ENCODE measurements at regions not wholly inside any gene's neighbourhood (a gene's known extent, or its start where the extent isn't known, plus 50 kb on each side); places are given as distances from the start of the nearest gene placed in this dataset.

GRCh38 chr12:98172801-98173200 lies 342.6 kb upstream of the TMPO start:
- H4K5ac ChIP-seq (ENCODE audit: low read length) = no peak overlapping the region
- no peak overlapping the region for H3K4ac ChIP-seq (ENCODE audit: low read depth, low read length)
- no peaks in the 10 kb centered on the region for H3K79me1 ChIP-seq (ENCODE audit: low read length)
- H3K27ac ChIP-seq (ENCODE audit: low read depth, low read length) = no peak overlapping the region
- no peak for DNase-seq
- H3K23ac ChIP-seq (ENCODE audit: low read length) = no peak overlapping the region
- H3K79me2 ChIP-seq (ENCODE audit: control insufficient read depth, insufficient read depth, low read length) = no peaks in the 10 kb centered on the region
- no peak overlapping the region for H3K4me2 ChIP-seq (ENCODE audit: low read length)
- H3K27me3 ChIP-seq (ENCODE audit: insufficient read depth, low read length, poor library complexity) = no peaks in the 10 kb centered on the region
- H3K9ac ChIP-seq (ENCODE audit: low read length) = no peak overlapping the region
- H3K18ac ChIP-seq (ENCODE audit: low read length) = no peak overlapping the region
- no peak overlapping the region for H2AK5ac ChIP-seq (ENCODE audit: low read length)
- no peak overlapping the region for H3K56ac ChIP-seq (ENCODE audit: low read length)
- no peak overlapping the region for H3K4me3 ChIP-seq (ENCODE audit: low read length)
- H2BK120ac ChIP-seq (ENCODE audit: low read depth, low read length) = no peak overlapping the region
- WGBS (ENCODE audit: extremely low coverage, insufficient coverage, low lambda C conversion rate) = no CpG with 5 or more reads among the region's 3 CpGs
- no peaks in the 10 kb centered on the region for H3K36me3 ChIP-seq (ENCODE audit: control insufficient read depth, insufficient read depth, low read length)
- H4K8ac ChIP-seq (ENCODE audit: low read depth, low read length) = no peak overlapping the region
- no peak overlapping the region for H2BK5ac ChIP-seq (ENCODE audit: low read length)
- no peak overlapping the region for H2BK15ac ChIP-seq (replicated peaks; ENCODE audit: low read depth)
- H3K4me1 ChIP-seq (ENCODE audit: control insufficient read depth, low read depth, low read length) = no peaks in the 10 kb centered on the region

DNA sequence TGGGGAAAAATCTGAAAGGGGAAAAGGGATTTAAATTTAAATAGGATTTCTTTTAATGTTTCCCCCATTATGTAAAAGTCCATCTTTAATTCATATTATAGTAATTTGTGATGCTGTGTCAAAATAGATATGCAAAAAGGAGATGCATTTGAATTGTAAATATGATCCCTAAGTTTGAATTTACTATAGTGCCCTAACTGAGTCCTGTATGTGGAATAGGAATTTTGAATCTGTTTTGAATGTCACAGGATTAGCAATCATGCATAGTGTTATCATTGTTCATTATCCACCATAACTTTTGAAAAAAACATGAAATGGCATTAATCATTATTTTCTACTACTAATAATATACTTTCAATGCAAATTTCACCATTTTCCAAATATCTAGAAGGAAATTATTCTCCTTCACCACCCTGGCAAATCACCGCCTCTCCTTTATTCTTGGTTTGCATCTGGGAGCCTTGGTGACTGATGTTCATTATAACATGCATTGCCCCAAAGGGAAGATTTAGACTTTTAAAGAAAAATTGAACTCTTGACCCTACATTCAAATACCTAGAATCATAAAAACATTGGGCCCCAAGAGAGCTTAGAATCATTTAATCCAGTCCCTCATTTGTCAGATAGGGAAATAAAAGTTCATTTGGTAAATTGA lies 341.5 kb upstream of the TMPO start:
- H3K4me1 ChIP-seq (ENCODE audit: control insufficient read depth, low read depth, low read length) = no peaks in the 10 kb centered on the region
- H3K4ac ChIP-seq (ENCODE audit: low read depth, low read length) = no peak overlapping the region
- H2AK5ac ChIP-seq (ENCODE audit: low read length) = no peak overlapping the region

DNA sequence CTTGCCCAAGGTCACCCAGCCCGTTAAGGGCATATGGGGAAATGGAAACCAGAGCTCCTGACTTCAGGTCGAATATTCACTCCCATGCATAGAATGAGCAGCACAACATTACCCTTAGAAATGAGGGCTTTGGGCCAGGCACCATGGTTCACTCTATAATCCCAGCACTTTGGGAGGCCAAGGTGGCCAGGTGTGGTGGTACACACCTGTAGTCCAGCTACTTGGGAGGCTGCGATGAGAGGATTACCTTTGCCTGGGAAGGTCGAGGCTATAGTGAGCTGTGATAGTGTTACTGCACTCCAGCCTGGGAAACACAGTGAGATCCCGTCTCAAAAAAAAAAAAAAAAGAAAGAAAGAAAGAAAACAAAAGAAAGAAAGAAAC lies 341.0 kb upstream of the TMPO start:
- no peak overlapping the region for H3K23ac ChIP-seq (ENCODE audit: low read length)
- no CpG with 5 or more reads among the region's 5 CpGs for WGBS (ENCODE audit: extremely low coverage, insufficient coverage, low lambda C conversion rate)
- H3K79me1 ChIP-seq (ENCODE audit: low read length) = no peaks in the 10 kb centered on the region
- H3K27ac ChIP-seq (ENCODE audit: low read depth, low read length) = no peak overlapping the region
- no peak overlapping the region for H3K9ac ChIP-seq (ENCODE audit: low read length)
- H3K27me3 ChIP-seq (ENCODE audit: insufficient read depth, low read length, poor library complexity) = no peaks in the 10 kb centered on the region
- H2BK5ac ChIP-seq (ENCODE audit: low read length) = no peak overlapping the region
- H3K36me3 ChIP-seq (ENCODE audit: control insufficient read depth, insufficient read depth, low read length) = no peaks in the 10 kb centered on the region
- H3K4me3 ChIP-seq (ENCODE audit: low read length) = no peak overlapping the region
- no peaks in the 10 kb centered on the region for H3K79me2 ChIP-seq (ENCODE audit: control insufficient read depth, insufficient read depth, low read length)
- no peak overlapping the region for H3K18ac ChIP-seq (ENCODE audit: low read length)
- no peak overlapping the region for H2AK5ac ChIP-seq (ENCODE audit: low read length)
- no peak overlapping the region for H4K8ac ChIP-seq (ENCODE audit: low read depth, low read length)
- no peak overlapping the region for H3K56ac ChIP-seq (ENCODE audit: low read length)
- H3K4ac ChIP-seq (ENCODE audit: low read depth, low read length) = no peak overlapping the region
- no peak overlapping the region for H2BK120ac ChIP-seq (ENCODE audit: low read depth, low read length)
- DNase-seq = no peak
- no peak overlapping the region for H4K5ac ChIP-seq (ENCODE audit: low read length)
- H2BK15ac ChIP-seq (replicated peaks; ENCODE audit: low read depth) = no peak overlapping the region
- H3K4me1 ChIP-seq (ENCODE audit: control insufficient read depth, low read depth, low read length) = no peaks in the 10 kb centered on the region
- no peak overlapping the region for H3K4me2 ChIP-seq (ENCODE audit: low read length)

More for the DNA sequence above, 341.5 kb upstream of the TMPO start:
- H3K27ac ChIP-seq (ENCODE audit: low read depth, low read length) = no peak overlapping the region
- H3K18ac ChIP-seq (ENCODE audit: low read length) = no peak overlapping the region
- H3K9ac ChIP-seq (ENCODE audit: low read length) = no peak overlapping the region
- H2BK5ac ChIP-seq (ENCODE audit: low read length) = no peak overlapping the region
- no peak overlapping the region for H2BK15ac ChIP-seq (replicated peaks; ENCODE audit: low read depth)
- no CpG with 5 or more reads among the region's 1 CpG for WGBS (ENCODE audit: extremely low coverage, insufficient coverage, low lambda C conversion rate)
- no peaks in the 10 kb centered on the region for H3K27me3 ChIP-seq (ENCODE audit: insufficient read depth, low read length, poor library complexity)
- no peak overlapping the region for H4K5ac ChIP-seq (ENCODE audit: low read length)
- H3K4me2 ChIP-seq (ENCODE audit: low read length) = no peak overlapping the region
- H2BK120ac ChIP-seq (ENCODE audit: low read depth, low read length) = no peak overlapping the region
- H3K23ac ChIP-seq (ENCODE audit: low read length) = no peak overlapping the region
- H3K79me1 ChIP-seq (ENCODE audit: low read length) = no peaks in the 10 kb centered on the region
- H3K36me3 ChIP-seq (ENCODE audit: control insufficient read depth, insufficient read depth, low read length) = no peaks in the 10 kb centered on the region
- no peak overlapping the region for H3K56ac ChIP-seq (ENCODE audit: low read length)
- DNase-seq = no peak
- H4K8ac ChIP-seq (ENCODE audit: low read depth, low read length) = no peak overlapping the region
- no peak overlapping the region for H3K4me3 ChIP-seq (ENCODE audit: low read length)
- H3K79me2 ChIP-seq (ENCODE audit: control insufficient read depth, insufficient read depth, low read length) = no peaks in the 10 kb centered on the region

DNA sequence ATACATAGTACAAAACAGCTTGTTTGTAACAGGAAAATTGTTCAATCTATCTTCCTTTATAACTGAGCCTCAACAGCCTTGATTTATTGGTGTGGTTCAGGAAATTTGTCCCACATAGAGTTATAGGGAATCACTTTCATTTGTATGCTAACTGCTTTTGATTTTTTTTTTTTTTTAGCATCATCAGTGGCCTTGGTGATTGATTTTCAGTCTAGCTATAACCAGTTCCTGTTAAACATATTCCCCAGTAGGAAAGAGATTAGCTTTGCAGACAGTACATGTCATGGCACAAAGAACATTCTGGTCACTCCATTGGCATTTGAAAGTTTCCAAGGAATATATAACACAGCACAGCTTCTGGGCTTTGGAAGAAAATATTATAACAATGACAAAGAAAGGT lies 337.3 kb upstream of the TMPO start:
- Histone ChIP-seq H3K9ac (ENCODE audit: low read length) (no peak overlapping the region), H4K8ac (ENCODE audit: low read depth, low read length) (no peak overlapping the region), H2AK5ac (ENCODE audit: low read length) (no peak overlapping the region), H3K56ac (ENCODE audit: low read length) (no peak overlapping the region), H3K36me3 (ENCODE audit: control insufficient read depth, insufficient read depth, low read length) (no peaks in the 10 kb centered on the region), H3K27me3 (ENCODE audit: insufficient read depth, low read length, poor library complexity) (no peaks in the 10 kb centered on the region), H3K18ac (ENCODE audit: low read length) (no peak overlapping the region), H3K79me1 (ENCODE audit: low read length) (no peaks in the 10 kb centered on the region), H3K4me2 (ENCODE audit: low read length) (no peak overlapping the region), H2BK15ac (replicated peaks; ENCODE audit: low read depth) (no peak overlapping the region), H3K27ac (ENCODE audit: low read depth, low read length) (no peak overlapping the region), H3K4ac (ENCODE audit: low read depth, low read length) (no peak overlapping the region), H2BK120ac (ENCODE audit: low read depth, low read length) (no peak overlapping the region), H3K23ac (ENCODE audit: low read length) (no peak overlapping the region), H3K4me1 (ENCODE audit: control insufficient read depth, low read depth, low read length) (no peaks in the 10 kb centered on the region), H2BK5ac (ENCODE audit: low read length) (no peak overlapping the region), H4K5ac (ENCODE audit: low read length) (no peak overlapping the region), H3K79me2 (ENCODE audit: control insufficient read depth, insufficient read depth, low read length) (no peaks in the 10 kb centered on the region), H3K4me3 (ENCODE audit: low read length) (no peak overlapping the region)
- DNase-seq = no peak

GRCh38 chr12:98179151-98179550 lies 336.2 kb upstream of the TMPO start:
- no peak overlapping the region for H2BK120ac ChIP-seq (ENCODE audit: low read depth, low read length)
- no peaks in the 10 kb centered on the region for H3K27me3 ChIP-seq (ENCODE audit: insufficient read depth, low read length, poor library complexity)
- H3K56ac ChIP-seq (ENCODE audit: low read length) = no peak overlapping the region
- no peak overlapping the region for H3K4me2 ChIP-seq (ENCODE audit: low read length)
- H3K79me2 ChIP-seq (ENCODE audit: control insufficient read depth, insufficient read depth, low read length) = no peaks in the 10 kb centered on the region
- no peak overlapping the region for H3K9ac ChIP-seq (ENCODE audit: low read length)
- H3K4me3 ChIP-seq (ENCODE audit: low read length) = no peak overlapping the region
- H4K8ac ChIP-seq (ENCODE audit: low read depth, low read length) = no peak overlapping the region
- H3K27ac ChIP-seq (ENCODE audit: low read depth, low read length) = no peak overlapping the region
- H2BK15ac ChIP-seq (replicated peaks; ENCODE audit: low read depth) = no peak overlapping the region
- H3K79me1 ChIP-seq (ENCODE audit: low read length) = no peaks in the 10 kb centered on the region
- no peak overlapping the region for H3K4ac ChIP-seq (ENCODE audit: low read depth, low read length)
- DNase-seq = no peak
- H3K18ac ChIP-seq (ENCODE audit: low read length) = no peak overlapping the region
- no peak overlapping the region for H4K5ac ChIP-seq (ENCODE audit: low read length)
- no peak overlapping the region for H2AK5ac ChIP-seq (ENCODE audit: low read length)
- no peak overlapping the region for H3K23ac ChIP-seq (ENCODE audit: low read length)
- H3K36me3 ChIP-seq (ENCODE audit: control insufficient read depth, insufficient read depth, low read length) = no peaks in the 10 kb centered on the region
- H2BK5ac ChIP-seq (ENCODE audit: low read length) = no peak overlapping the region
- H3K4me1 ChIP-seq (ENCODE audit: control insufficient read depth, low read depth, low read length) = no peaks in the 10 kb centered on the region

- Histone ChIP-seq H3K4me1 (ENCODE audit: control insufficient read depth, low read depth, low read length) (no peaks in the 10 kb centered on the region), H3K4me2 (ENCODE audit: low read length) (no peak overlapping the region), H2BK15ac (replicated peaks; ENCODE audit: low read depth) (no peak overlapping the region), H3K4ac (ENCODE audit: low read depth, low read length) (no peak overlapping the region), H3K27ac (ENCODE audit: low read depth, low read length) (no peak overlapping the region), H3K36me3 (ENCODE audit: control insufficient read depth, insufficient read depth, low read length) (no peaks in the 10 kb centered on the region), H4K8ac (ENCODE audit: low read depth, low read length) (no peak overlapping the region), H3K27me3 (ENCODE audit: insufficient read depth, low read length, poor library complexity) (no peaks in the 10 kb centered on the region), H3K79me2 (ENCODE audit: control insufficient read depth, insufficient read depth, low read length) (no peaks in the 10 kb centered on the region), H3K23ac (ENCODE audit: low read length) (no peak overlapping the region), H3K56ac (ENCODE audit: low read length) (no peak overlapping the region), H3K79me1 (ENCODE audit: low read length) (no peaks in the 10 kb centered on the region), H2AK5ac (ENCODE audit: low read length) (no peak overlapping the region), H3K9ac (ENCODE audit: low read length) (no peak overlapping the region), H2BK5ac (ENCODE audit: low read length) (no peak overlapping the region), H2BK120ac (ENCODE audit: low read depth, low read length) (no peak overlapping the region), H3K18ac (ENCODE audit: low read length) (no peak overlapping the region), H3K4me3 (ENCODE audit: low read length) (no peak overlapping the region), H4K5ac (ENCODE audit: low read length) (no peak overlapping the region)
- WGBS (ENCODE audit: extremely low coverage, insufficient coverage, low lambda C conversion rate) = no CpG with 5 or more reads among the region's 13 CpGs
- DNase-seq = no peak
These were observed 334.8 kb upstream of the TMPO start for GRCh38 chr12:98180603-98181002.

Data from mesendoderm (in vitro differentiated cells).